HS-5 (cell line): ENCODE measurements at regions not wholly inside any gene's neighbourhood (a gene's known extent, or its start where the extent isn't known, plus 50 kb on each side); places are given as distances from the start of the nearest gene placed in this dataset.

ENCODE experiments used
- DNase-seq: peaks from one replicate; pipeline ENCODE4 v3.0.0-alpha.2; 2012; ENCODE audit warnings: low read depth

GRCh38 chr5:44868541-44868940 lies 59.8 kb downstream of the MRPS30 start:
- DNase-seq, result no peak

- DNase-seq, result no peak
Observed at GRCh38 chr5:44869928-44870327, 61.2 kb downstream of the MRPS30 start.

DNA sequence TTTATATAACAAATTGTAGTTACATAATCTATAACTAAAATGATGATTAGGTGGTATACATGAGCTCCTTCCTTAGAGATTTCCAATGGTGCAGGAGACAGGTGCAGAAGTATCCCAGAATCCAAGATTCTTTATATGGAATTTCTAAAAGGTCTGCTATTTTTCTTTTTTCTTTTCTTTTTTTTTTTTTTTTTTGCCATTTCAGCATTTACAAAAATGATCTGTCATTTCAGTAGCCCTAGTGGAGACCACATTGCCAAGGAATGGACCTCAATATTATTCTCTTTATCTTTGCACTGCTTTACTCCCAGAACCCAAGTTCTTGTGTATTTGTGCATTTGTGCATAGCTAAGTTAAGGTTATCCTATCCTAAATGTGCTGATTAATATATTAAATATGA lies 61.7 kb downstream of the MRPS30 start:
- DNase-seq, result no peak

DNA sequence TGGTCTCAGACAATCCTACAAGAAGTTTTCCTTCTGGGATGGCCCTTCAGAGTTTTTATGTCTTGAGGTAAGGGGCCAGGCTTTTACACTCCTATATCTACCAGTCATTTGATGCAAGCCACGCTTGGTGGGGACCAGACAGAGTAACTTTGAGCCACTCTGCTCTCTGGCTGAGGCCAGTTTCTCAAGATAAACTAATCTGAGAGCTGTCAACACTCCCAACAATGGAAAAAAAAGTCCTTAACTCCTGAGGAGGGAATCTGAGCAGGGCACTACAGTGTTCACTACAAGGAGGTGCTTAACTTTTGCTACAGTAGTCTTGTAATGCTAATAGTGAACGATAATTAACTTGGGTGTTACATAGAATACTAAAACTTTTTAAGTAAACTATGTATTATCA lies 62.7 kb downstream of the MRPS30 start:
- DNase-seq, result no peak

GRCh38 chr5:44875661-44876605 lies 67.2 kb downstream of the MRPS30 start:
- peak; percentile 84 for DNase-seq

DNA sequence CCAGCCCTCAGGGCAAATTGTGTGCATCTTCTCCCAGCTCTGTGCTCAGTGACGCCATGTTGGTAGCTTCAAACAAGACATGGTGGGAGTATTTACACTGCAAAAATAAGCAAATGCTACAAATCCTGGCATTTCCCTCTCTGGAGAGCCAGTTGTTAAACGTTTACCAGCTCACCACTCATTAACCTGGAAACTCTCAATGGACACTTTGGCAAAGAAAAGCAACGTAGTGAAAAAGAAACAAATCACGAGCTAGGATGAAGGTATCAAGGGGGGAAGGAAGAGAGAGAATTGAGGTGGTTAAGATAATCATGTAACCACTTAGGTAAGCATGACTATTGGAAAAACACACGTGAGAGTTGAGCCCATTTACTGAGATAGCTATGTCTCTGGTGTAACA lies 72.5 kb downstream of the MRPS30 start:
- DNase-seq, result no peak

- no peak for DNase-seq
Observed at GRCh38 chr5:44884036-44884435, 75.3 kb downstream of the MRPS30 start.

- peak; percentile 29 for DNase-seq
Observed at GRCh38 chr5:44885903-44886302, 77.2 kb downstream of the MRPS30 start.

GRCh38 chr5:44887722-44888121 lies 79.0 kb downstream of the MRPS30 start:
- DNase-seq, result no peak

- DNase-seq, result no peak
Observed at GRCh38 chr5:44888435-44888834, 79.7 kb downstream of the MRPS30 start.

- DNase-seq, result no peak
Observed at GRCh38 chr5:44891116-44891515, 82.4 kb downstream of the MRPS30 start.

DNA sequence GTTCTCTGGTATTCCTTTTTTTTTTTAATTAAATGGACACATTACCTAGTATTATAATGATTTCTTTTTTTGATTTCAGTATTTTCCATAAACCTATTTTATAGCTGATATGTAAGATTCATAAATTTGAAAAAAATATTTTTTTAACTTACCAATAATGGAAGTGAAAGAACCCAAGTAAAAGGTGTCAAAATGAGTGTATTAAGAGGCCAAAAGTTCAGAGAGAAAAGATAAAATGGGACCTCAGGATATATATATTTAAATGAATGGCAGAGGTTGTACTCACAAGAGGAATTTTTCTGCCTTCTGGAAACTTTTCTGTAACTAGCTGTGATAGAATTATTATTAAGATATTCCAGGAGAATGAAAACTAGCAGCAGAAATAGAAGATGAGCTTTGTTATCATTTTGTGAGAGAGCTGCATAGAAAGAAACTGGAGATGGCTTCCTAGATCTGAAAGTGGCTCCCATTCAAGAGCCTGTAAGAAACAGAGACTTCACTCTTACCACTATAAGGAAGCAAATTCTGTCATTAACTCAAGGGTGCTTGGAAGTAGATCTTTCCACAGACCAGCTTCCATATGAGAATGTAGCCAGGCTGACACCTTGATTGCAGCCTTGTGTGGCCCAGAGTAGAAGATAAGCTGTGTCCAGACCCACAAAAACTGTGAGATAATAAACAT lies 91.7 kb downstream of the MRPS30 start:
- DNase-seq, result no peak

DNA sequence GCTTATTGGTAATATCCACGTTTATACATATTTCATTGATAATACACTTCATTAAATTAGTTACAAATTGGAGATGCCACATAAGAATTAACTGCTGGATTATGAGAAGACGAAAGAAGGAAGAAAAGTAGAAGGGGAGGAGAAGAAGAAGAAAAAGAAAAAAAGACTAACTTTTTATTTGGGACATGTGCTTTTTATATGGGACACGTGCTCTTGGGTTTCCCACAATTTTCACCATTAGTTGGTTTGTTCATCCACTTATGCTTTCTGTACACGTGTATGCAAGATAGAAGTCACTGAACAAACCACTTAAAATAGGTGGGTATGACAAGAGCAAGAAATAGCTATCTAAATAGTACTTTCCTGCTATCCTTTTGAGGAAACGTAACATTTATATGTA lies 98.6 kb downstream of the MRPS30 start:
- DNase-seq, result no peak

DNA sequence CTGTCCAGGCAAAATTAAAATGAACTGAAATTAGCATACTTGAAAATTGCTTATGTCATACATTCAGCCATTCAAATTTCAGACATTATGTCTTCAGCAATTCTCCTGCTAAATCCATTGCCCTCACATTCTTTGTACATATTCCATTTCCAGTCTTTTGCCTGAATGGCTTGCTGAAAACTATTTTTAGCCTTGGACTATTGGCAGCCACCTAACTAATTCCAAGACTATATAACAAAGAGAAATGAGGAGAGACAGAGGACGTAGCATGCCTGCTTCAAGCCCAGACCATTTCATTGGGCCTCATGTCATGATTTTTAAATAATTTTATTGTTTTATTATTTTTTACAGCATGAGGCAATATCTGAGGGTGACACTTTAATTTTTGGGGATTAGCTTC lies 100.3 kb downstream of the MRPS30 start:
- DNase-seq, result no peak

- no peak for DNase-seq
Observed at GRCh38 chr5:44911501-44911900, 102.8 kb downstream of the MRPS30 start.

DNA sequence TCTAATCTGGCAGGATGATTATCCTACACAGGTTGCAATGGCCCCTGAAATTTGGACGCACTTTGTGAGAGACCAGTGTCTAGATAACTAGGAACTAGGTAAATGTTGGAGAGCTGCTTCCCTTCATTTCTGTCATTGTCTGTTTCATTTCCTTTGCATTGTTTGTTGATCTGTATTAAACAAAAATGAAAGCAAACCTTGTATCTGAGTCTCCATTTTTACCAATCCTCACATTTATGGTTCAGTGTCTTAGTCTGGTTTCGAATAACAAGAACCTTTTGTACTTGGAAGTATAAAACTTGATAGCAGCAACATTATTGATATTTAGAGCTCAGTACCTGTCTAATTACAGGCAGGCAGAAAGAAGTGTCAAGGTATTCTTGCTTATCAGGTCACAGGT lies 105.5 kb downstream of the MRPS30 start:
- DNase-seq, result no peak

DNA sequence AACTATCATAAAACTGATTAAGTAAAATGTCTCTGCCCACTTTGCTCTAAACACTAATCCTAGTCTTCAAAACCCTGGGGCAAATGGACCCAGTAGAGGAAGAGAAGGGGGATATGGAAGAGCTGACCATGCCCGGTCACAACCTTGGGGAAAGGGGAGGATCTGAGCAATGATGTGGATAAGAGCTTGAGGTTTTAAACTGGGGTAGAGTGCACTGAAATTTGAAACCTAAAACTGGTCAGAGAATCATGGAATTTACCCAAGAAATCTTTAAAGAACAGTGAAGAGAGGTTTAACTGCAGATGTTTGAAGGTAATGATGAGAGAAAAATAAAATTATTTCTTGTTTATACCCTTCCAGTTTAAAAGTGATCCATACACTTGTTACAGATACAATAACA lies 110.8 kb downstream of the MRPS30 start:
- no peak for DNase-seq

DNA sequence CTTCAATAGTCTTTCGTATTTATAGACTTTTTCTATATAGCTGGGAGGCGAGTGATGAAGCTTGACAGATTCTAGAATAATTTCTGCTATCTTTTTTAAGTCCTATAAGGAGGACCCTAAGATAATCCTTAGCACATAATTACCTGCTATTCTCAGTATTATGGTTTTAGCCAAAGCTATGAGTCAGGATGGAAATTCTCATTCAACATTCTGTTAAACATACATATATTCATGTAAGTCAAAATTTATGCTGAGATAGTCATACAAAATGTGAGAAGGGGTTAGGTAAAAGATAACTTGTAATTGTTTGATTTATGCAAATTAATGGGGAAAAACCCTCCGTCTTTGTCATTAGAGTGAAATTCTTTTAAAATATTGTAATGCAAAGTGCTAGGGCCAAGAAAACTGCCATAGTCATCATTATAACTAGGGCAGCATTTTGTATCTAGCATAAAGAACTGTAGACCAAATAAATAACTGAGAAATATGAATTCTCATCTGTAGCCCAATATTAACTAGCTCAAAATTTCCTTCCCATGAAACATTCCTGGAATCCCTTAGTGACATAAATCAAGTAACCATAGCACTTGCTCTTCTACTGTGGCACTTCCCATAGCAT lies 118.5 kb downstream of the MRPS30 start:
- no peak for DNase-seq

DNA sequence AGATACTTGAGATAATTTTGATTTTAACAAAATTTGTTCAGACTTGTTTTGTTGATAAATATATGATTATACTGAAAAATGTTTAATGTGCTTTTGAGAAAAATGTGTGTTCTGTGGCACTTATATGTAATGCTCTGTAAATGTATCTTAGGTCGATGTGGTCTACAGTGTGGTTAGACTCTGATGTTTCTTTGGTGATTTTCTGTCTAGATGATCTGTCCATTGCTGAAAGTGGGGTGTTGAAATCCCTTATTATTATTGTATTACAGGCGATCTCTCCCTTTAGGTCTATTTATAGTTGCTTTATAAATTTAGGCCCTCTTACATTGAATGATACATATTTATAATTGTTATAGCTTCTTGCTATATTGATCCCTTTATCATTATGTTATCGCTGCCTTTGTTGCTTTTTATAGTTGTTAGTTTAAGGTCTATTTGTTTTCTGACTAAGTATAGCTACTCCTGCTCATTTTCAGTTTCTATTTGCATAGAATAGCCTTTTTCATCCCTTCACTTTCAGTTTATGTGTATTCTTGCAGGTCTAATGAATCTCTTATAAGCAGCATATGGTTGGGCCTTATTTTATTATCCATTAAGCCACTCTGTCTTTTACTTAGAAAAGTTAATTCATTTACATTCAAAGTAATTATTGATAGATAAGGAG lies 124.3 kb downstream of the MRPS30 start:
- DNase-seq, result no peak

DNA sequence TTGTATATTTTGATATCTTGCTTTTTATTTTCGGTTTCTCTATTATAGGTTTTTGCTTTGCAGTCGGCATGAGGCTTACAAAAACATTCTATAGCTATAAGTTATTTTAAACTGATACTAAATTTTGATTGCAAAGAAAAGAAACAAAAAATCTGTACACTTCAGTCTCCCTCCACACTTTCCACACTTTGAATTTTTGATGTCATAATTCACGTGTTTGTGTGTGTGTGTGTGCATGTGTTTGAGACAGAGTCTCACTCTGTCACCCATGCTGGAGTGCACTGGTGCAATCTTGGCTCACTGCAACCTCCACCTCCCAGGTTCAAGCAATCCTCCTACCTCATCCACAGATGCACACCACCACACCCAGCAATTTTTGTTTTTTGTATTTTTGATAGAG lies 124.9 kb downstream of the MRPS30 start:
- DNase-seq, result no peak

- DNase-seq, result no peak
Observed at GRCh38 chr5:44935262-44935661, 126.5 kb downstream of the MRPS30 start.

GRCh38 chr5:44935871-44936270 lies 127.1 kb downstream of the MRPS30 start:
- no peak for DNase-seq
